ENCODE measurements at regions not wholly inside any gene's neighbourhood (a gene's known extent, or its start where the extent isn't known, plus 50 kb on each side); places are given as distances from the start of the nearest gene placed in this dataset.

GRCh38 chr5:175082866-175083590 lies 358.6 kb downstream of the MSX2 start:
- no peaks in the 10 kb centered on the region for H3K9me3 Mint-ChIP-seq
- 64 to 92% methylated on average over 2 to 4 of the region's 4 CpGs for WGBS, 2 experiments (ENCODE audit: insufficient coverage in 1 of 2, insufficient read length in 1 of 2)
- Histone ChIP-seq H3K36me3 (ENCODE audit: control insufficient read depth, insufficient read depth, low read length) (no peaks in the 10 kb centered on the region), H3K4me3 (ENCODE audit: low read length) (no peak overlapping the region), H3K4me1 (ENCODE audit: control insufficient read depth, insufficient read depth, low read length) (no peaks in the 10 kb centered on the region), H3K9me3 (ENCODE audit: control insufficient read depth, low read length) (no peaks in the 10 kb centered on the region), H3K27ac (ENCODE audit: low read depth, low read length) (no peak overlapping the region), H3K9ac (ENCODE audit: extremely low read depth, low read length, poor library complexity, severe bottlenecking) (no peak overlapping the region), H3K27me3 (ENCODE audit: control insufficient read depth, insufficient read depth, low read length, poor library complexity, severe bottlenecking) (no peaks in the 10 kb centered on the region)
- H3K4me1 Mint-ChIP-seq = no peaks in the 10 kb centered on the region
- no peak overlapping the region for H3K4me3 Mint-ChIP-seq
- no peak overlapping the region for H3K27ac Mint-ChIP-seq
- no peak for DNase-seq
- H3K36me3 Mint-ChIP-seq (ENCODE audit: low read depth) = no peaks in the 10 kb centered on the region
- H3K27me3 Mint-ChIP-seq (ENCODE audit: insufficient read depth) = no peaks in the 10 kb centered on the region
- TF ChIP-seq CTCF (conservative IDR thresholded peaks at IDR 0.05) = no peak

- no peaks in the 10 kb centered on the region for H3K9me3 ChIP-seq (ENCODE audit: control insufficient read depth, low read length)
- 89 to 92% methylated on average over 1 of the region's 1 CpG for WGBS, 2 experiments (ENCODE audit: insufficient coverage in 1 of 2, insufficient read length in 1 of 2)
- no peaks in the 10 kb centered on the region for H3K27me3 ChIP-seq (ENCODE audit: control insufficient read depth, insufficient read depth, low read length, poor library complexity, severe bottlenecking)
- H3K4me3 Mint-ChIP-seq = no peak overlapping the region
- no peak overlapping the region for H3K27ac Mint-ChIP-seq
- H3K9me3 Mint-ChIP-seq = no peaks in the 10 kb centered on the region
- H3K36me3 Mint-ChIP-seq (ENCODE audit: low read depth) = no peaks in the 10 kb centered on the region
- H3K4me1 ChIP-seq (ENCODE audit: control insufficient read depth, insufficient read depth, low read length) = no peaks in the 10 kb centered on the region
- DNase-seq = no peak
- H3K4me3 ChIP-seq (ENCODE audit: low read length) = no peak overlapping the region
- H3K27me3 Mint-ChIP-seq (ENCODE audit: insufficient read depth) = no peaks in the 10 kb centered on the region
- H3K36me3 ChIP-seq (ENCODE audit: control insufficient read depth, insufficient read depth, low read length) = no peaks in the 10 kb centered on the region
- H3K9ac ChIP-seq (ENCODE audit: extremely low read depth, low read length, poor library complexity, severe bottlenecking) = no peak overlapping the region
- no peak for TF ChIP-seq CTCF (conservative IDR thresholded peaks at IDR 0.05)
- H3K4me1 Mint-ChIP-seq = no peaks in the 10 kb centered on the region
- H3K27ac ChIP-seq (ENCODE audit: low read depth, low read length) = no peak overlapping the region
These were observed 358.0 kb downstream of the MSX2 start for GRCh38 chr5:175082346-175082745.

GRCh38 chr5:175079707-175080106 lies 355.3 kb downstream of the MSX2 start:
- WGBS, 2 experiments (ENCODE audit: insufficient coverage in 1 of 2, insufficient read length in 1 of 2) = 83 to 100% methylated on average over 1 to 2 of the region's 2 CpGs

More at GRCh38 chr5:175079707-175080106, 355.3 kb downstream of the MSX2 start:
- Mint-ChIP-seq H3K4me1 (no peaks in the 10 kb centered on the region), H3K9me3 (peaks cover 16% of the 10 kb centered on the region), H3K27ac (no peak overlapping the region), H3K27me3 (ENCODE audit: insufficient read depth) (no peaks in the 10 kb centered on the region), H3K36me3 (ENCODE audit: low read depth) (peaks cover 6% of the 10 kb centered on the region), H3K4me3 (no peak overlapping the region)
- Histone ChIP-seq H3K9me3 (ENCODE audit: control insufficient read depth, low read length) (peaks cover 24% of the 10 kb centered on the region), H3K27ac (ENCODE audit: low read depth, low read length) (no peak overlapping the region), H3K9ac (ENCODE audit: extremely low read depth, low read length, poor library complexity, severe bottlenecking) (no peak overlapping the region), H3K27me3 (ENCODE audit: control insufficient read depth, insufficient read depth, low read length, poor library complexity, severe bottlenecking) (no peaks in the 10 kb centered on the region), H3K4me3 (ENCODE audit: low read length) (no peak overlapping the region), H3K4me1 (ENCODE audit: control insufficient read depth, insufficient read depth, low read length) (no peaks in the 10 kb centered on the region), H3K36me3 (ENCODE audit: control insufficient read depth, insufficient read depth, low read length) (no peaks in the 10 kb centered on the region)
- no peak for TF ChIP-seq CTCF (conservative IDR thresholded peaks at IDR 0.05)
- DNase-seq = no peak

All from endodermal cell (in vitro differentiated cells).